RCC 7860 (cell line): ENCODE measurements at regions not wholly inside any gene's neighbourhood (a gene's known extent, or its start where the extent isn't known, plus 50 kb on each side); places are given as distances from the start of the nearest gene placed in this dataset.
"Not testable (repeated sequence)": the region's sequence is repeated elsewhere in the genome, so short reads cannot be mapped to it uniquely, and the experiment has no call there.

Experiments
- DNase-seq: peaks from one replicate; pipeline ENCODE4 v3.0.0-alpha.2; 2015; ENCODE audit warnings: low spot score
- FAIRE-seq: peaks from 2 replicates; lab custom pipeline; 2012; peaks lifted over from hg19 to GRCh38; lab: Jason Lieb, UNC

DNA sequence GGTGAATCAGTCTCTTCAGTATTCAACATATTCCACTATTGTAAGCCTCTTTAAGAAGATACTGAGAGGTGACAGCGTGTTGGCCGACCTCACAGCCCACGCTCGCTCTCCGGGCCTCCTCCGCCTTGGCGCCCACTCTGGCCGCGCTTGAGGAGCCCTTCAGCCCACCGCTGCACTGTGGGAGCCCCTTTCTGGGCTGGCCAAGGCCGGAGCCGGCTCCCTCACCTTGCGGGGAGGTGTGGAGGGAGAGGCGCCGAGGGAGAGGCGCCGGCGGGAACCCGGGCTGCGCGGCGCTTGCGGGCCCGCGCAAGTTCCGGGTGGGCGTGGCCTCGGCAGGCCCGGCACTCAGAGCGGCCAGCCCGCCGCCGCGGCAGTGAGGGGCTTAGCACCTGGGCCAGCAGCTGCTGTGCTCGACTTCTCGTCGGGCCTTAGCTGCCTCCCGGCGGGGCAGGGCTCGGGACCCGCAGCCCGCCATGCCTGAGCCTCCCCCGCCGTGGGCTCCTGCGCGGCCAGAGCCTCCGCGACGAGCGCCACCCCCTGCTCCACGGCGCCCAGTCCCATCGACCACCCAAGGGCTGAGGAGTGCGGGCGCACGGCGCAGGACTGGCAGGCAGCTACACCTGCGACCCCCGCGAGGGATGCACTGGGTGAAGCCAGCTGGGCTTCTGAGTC lies 306.4 kb downstream of the SEMA3D start:
- not testable (repeated sequence) for DNase-seq, FAIRE-seq

GRCh38 chr7:84879570-84880325 lies 307.1 kb downstream of the SEMA3D start:
- no peak for DNase-seq
- FAIRE-seq = peak; percentile 8

- FAIRE-seq (no peak), DNase-seq (no peak)
Observed at GRCh38 chr7:84877943-84878570, 308.8 kb downstream of the SEMA3D start.

DNA sequence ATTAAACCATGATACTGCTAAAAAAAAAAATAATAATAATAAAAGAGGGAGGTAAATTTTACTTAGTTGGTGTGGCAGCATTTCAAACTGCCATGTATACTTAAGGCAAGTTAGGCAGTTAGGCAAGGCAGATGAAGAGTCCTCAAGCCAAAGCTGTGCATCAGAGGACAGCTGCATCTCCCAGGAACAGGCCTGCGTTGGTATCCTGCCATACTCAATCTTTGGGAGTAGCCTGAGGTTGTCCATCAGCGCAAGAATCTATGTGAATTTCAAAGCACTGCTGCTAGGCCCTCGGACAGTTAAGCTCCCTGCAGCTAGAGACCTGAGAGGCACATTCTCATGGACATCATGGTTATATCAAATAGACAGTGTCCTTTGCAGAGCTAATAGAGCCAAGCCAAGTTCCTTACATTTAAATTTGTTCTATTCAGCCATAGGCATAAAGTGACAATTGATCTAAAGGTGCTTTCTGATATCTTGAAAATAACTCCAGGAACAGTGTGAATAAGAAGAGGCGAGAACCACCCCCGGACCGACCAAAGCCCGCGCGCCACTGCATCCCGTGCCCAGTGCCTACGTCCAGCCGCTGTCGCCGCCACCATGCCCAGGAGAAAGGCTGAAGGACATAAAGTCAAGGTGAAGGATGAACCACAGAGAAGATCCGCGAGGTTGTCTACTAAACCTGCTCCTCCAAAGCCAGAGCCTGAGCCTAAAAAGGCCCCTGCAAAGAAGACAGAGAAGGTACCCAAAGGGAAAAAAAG lies 310.6 kb downstream of the SEMA3D start:
- DNase-seq = no peak

DNA sequence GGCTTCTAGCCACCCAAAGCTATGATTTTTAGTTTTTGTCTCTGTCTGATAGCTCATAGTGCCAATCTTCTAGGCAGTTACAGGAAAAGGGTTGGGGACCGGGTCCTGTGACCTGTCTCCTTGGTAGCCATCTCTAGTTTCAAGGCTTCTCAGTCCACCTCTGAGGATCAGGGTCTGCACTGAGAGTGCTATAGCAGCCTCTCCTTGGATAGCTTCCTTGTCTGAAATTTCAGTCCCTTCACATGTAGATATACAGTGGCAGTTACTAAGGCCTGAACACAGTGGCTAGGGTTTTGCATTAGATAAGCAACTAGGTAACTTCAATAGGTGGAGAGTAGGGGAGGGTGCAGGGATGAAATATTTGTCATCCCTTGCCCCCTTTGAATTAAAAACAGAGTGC lies 321.3 kb downstream of the SEMA3D start:
- FAIRE-seq = no peak
- DNase-seq = no peak

More for the DNA sequence above, 310.6 kb downstream of the SEMA3D start:
- no peak for FAIRE-seq

DNA sequence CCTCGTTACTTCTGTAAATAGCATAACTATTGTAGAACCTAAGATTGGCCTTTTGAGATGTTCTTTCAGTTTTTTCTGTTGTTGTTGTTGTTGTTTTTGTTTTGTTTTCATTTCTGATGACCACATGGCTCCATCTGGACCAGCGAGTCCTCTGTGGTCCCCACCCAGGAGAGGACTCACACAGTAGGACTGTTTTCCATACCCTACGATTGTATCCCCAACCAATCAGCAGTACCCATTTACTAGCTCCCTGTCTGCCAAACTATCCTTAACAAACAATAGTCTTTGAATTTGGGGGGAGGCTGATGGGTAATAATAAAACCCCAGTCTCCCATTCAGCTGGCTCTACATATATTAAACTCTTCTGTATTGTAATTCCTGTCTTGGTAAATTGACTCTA lies 329.5 kb downstream of the SEMA3D start:
- no peak for FAIRE-seq
- no peak for DNase-seq

DNA sequence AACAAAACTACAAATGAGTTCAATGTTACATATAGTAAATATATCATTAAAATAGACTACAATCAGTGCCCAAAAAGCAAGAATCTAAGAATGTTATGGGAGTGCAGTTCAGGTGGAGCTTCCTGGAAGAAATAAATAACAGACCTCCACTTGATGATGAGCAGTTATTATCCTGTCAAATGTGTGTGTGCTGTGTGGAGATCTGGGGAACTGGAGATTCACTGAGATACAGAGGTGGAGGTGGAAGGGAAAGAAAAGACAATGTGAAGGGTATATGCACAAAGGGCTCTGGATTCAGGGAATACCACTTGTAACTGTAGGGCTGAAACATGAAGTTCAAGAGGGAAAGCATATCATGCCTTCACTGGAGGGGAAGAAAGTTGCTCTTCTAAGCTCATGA lies 331.1 kb downstream of the SEMA3D start:
- FAIRE-seq = no peak
- DNase-seq = no peak

- not testable (repeated sequence) for FAIRE-seq, DNase-seq
Observed at GRCh38 chr7:84848974-84849372, 337.9 kb downstream of the SEMA3D start.

- no peak for DNase-seq
- FAIRE-seq = no peak
Observed at GRCh38 chr7:84848219-84848973, 338.5 kb downstream of the SEMA3D start.

GRCh38 chr7:84847790-84848189 lies 339.1 kb downstream of the SEMA3D start:
- DNase-seq = no peak
- no peak for FAIRE-seq

- FAIRE-seq (no peak), DNase-seq (no peak)
Observed at GRCh38 chr7:84847038-84847437, 339.8 kb downstream of the SEMA3D start.

- DNase-seq (no peak), FAIRE-seq (no peak)
Observed at GRCh38 chr7:84845971-84846370, 340.9 kb downstream of the SEMA3D start.

DNA sequence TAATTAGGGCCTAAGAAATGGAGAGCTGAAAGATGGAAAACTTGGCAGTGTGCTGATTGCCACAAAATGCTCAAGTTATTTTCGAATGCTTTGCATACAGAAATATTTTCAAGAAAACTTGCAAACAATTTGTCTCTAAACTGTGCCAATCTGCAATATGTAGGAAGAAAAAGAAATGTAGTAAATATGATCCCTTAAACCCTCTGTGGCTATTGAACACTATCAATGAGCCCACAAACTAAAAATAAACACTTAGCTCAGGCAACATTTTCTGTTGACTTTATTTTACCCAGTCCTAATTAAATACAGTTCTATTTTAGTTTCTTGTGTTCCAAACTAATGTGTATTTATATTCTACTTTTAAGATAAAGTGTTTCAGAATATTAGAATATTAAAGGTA lies 342.1 kb downstream of the SEMA3D start:
- FAIRE-seq (no peak), DNase-seq (no peak)

GRCh38 chr7:84841809-84842208 lies 345.0 kb downstream of the SEMA3D start:
- DNase-seq = no peak
- peak; percentile 12 for FAIRE-seq

- DNase-seq = no peak
- FAIRE-seq = no peak
Observed at GRCh38 chr7:84838857-84839256, 348.0 kb downstream of the SEMA3D start.

DNA sequence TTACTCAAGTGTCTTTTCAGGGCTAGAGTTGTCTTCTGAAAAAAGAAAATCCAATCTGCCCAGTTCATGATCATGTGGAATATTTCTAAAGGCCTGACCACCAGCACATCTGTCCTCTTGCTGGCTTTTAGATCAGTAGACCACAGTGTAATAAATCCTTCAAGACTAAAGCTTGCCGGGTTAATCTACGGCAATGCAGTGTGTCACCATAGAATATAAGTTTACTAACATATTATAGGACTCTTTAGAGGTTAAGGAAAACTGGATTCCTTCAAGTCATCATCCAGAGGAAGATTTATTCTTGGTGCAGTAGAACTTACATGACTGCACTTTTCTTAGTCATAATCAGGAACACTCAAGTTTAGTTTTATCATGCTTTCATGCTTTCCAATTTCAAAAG lies 349.5 kb downstream of the SEMA3D start:
- FAIRE-seq = no peak
- DNase-seq = no peak

DNA sequence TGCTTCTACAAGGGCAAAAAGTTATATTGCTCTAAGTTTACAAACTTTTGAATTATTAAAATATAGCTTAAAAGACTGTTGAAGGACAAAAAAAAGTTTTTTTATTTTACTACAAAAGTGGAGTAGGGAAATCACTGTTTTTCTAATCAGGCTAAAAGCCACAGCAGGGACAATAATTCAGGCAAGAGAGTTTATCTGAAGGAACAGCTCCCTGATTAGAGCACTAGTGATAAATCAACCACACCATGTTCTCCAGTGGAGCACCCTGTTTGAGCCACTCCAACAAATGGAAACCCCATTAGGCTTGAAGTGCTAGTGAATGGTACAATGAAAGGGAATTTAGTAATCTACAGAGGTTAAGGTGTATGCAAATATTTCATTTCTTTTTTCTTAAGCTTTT lies 357.1 kb downstream of the SEMA3D start:
- DNase-seq = no peak
- no peak for FAIRE-seq

DNA sequence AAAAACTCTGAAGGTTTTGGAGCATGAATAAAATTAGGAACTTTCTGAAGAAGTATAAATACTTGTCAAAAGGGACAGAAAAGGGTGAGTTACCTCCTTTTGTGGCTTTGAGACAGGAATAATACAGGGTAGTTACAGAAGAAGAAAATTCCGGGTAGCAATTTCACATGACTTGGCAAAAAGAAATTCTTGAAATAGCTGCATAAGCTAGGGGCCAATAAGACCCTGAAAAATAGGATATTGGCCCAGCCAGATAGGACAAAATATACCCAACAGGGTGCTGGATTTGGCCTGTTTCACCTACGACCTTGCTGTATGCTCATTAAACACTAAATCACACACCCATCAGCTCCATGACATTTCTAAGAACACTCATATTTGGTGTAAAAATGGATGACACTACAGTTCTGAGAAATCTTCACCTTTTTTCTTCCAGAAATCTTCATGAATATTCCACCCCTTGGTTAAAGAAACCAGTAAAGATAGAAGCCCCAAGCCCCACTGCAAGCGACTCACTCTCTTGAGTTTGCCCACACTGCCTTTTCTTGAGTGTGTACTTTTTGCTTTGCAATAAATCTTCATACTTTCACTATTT lies 362.7 kb downstream of the SEMA3D start:
- DNase-seq (no peak), FAIRE-seq (no peak)

GRCh38 chr7:84823530-84823929 lies 363.3 kb downstream of the SEMA3D start:
- FAIRE-seq (no peak), DNase-seq (no peak)

- no peak for FAIRE-seq
- DNase-seq = no peak
Observed at GRCh38 chr7:84822941-84823510, 363.8 kb downstream of the SEMA3D start.
